HG02938 (cell line): ENCODE measurements at regions not wholly inside any gene's neighbourhood (a gene's known extent, or its start where the extent isn't known, plus 50 kb on each side); places are given as distances from the start of the nearest gene placed in this dataset.
A peak's percentile ranks its signal among the peaks of the same experiment; 100 is the strongest.

ENCODE experiments used
- ATAC-seq: cut with Tn5 transposase; IDR thresholded peaks from one replicate; pipeline ENCODE4 v1.9.1; 2021; ENCODE audit warnings: mild to moderate bottlenecking, moderate library complexity; ENCODE audit not compliant: unreplicated experiment

GRCh38 chr2:489084-489483 is 188.1 kb downstream of the TMEM18 start:
- no peak for ATAC-seq

GRCh38 chr2:487186-488079 is 189.8 kb downstream of the TMEM18 start:
- ATAC-seq = no peak

- no peak for ATAC-seq
Observed at GRCh38 chr2:486371-486770, 190.8 kb downstream of the TMEM18 start.

GRCh38 chr2:481388-481787 is 193.5 kb upstream of the ALKAL2 start:
- no peak for ATAC-seq

GRCh38 chr2:479490-480176 is 191.7 kb upstream of the ALKAL2 start:
- ATAC-seq = no peak

GRCh38 chr2:479031-479430 is 191.1 kb upstream of the ALKAL2 start:
- ATAC-seq = no peak

GRCh38 chr2:471560-471959 is 183.7 kb upstream of the ALKAL2 start:
- no peak for ATAC-seq

- ATAC-seq = no peak
Observed at GRCh38 chr2:469514-469913, 181.6 kb upstream of the ALKAL2 start.

GRCh38 chr2:468648-469336 is 180.9 kb upstream of the ALKAL2 start:
- ATAC-seq = no peak

- ATAC-seq = no peak
Observed at GRCh38 chr2:467892-468647, 180.2 kb upstream of the ALKAL2 start.

GRCh38 chr2:467543-467891 is 179.6 kb upstream of the ALKAL2 start:
- no peak for ATAC-seq

- ATAC-seq = no peak
Observed at GRCh38 chr2:467101-467500, 179.2 kb upstream of the ALKAL2 start.

GRCh38 chr2:464562-465309 is 176.8 kb upstream of the ALKAL2 start:
- ATAC-seq = no peak

- peak; percentile 91 for ATAC-seq
Observed at GRCh38 chr2:460861-461260, 173.0 kb upstream of the ALKAL2 start.

GRCh38 chr2:459931-460330 is 172.0 kb upstream of the ALKAL2 start:
- ATAC-seq = no peak

GRCh38 chr2:458425-458815 is 170.5 kb upstream of the ALKAL2 start:
- ATAC-seq = no peak

GRCh38 chr2:457792-458424 is 170.0 kb upstream of the ALKAL2 start:
- ATAC-seq = no peak

- ATAC-seq = no peak
Observed at GRCh38 chr2:457262-457661, 169.4 kb upstream of the ALKAL2 start.

- no peak for ATAC-seq
Observed at GRCh38 chr2:455913-456312, 168.0 kb upstream of the ALKAL2 start.
